Stimulated activated CD4-positive, alpha-beta T cell treated with anti-CD3 and anti-CD28 coated beads, TNF-alpha, amount 100 ng/mL, for 24 hours (primary cell): ENCODE measurements at regions not wholly inside any gene's neighbourhood (a gene's known extent, or its start where the extent isn't known, plus 50 kb on each side); places are given as distances from the start of the nearest gene placed in this dataset.
"Not testable (repeated sequence)": the region's sequence is repeated elsewhere in the genome, so short reads cannot be mapped to it uniquely, and the experiment has no call there.

Experiments used
- DNase-seq, 3 experiments: peaks; one replicate each; pipeline ENCODE4 v3.0.0-alpha.2; 2020; ENCODE audit warnings: low read depth in 3 of 3

DNA sequence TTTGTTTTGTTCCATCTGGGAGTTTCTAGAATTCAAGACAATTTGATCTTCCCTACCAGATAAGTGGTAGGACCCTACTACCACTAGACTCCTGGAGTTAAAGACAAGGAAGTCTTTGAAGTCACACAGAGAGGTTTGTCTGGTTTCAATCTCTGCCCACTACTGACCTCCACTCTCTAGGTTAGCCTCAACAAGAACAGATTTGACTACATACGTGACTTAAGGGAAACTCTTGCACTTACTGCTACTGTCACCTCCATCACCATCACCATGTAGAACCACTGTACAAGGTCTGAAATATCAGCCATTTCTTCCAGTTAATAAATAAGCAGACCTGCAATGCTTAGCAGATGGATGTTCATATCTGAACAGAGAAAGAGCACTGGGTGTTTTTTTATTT, 148.3 kb upstream of the ARHGEF26 start:
- DNase-seq: no peak

DNA sequence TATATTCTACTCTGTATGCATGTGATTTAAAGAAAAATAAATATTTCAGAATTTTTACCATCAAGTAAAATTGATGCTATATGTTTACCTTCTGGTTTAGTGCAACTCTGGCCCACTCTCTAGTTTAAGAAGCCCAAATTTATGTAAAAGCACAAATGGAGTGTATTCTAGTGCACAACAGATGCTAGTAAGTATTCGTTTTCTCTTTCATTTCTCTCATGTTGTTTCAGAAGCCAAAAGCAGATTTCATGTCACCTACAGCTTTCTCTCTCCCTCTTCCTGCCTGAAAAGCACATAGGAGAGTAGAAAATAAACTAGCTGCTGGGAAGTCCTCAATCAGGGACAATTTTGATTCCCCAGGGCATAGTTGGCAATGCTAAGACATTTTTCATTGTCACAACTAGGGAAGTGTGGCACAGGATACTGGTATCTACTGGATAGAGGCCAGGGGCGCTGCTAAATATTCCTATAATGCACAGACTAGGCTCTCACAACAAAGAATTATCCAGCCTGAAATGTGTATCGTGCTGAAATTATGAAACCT, 147.4 kb upstream of the ARHGEF26 start:
- DNase-seq: no peak

DNA sequence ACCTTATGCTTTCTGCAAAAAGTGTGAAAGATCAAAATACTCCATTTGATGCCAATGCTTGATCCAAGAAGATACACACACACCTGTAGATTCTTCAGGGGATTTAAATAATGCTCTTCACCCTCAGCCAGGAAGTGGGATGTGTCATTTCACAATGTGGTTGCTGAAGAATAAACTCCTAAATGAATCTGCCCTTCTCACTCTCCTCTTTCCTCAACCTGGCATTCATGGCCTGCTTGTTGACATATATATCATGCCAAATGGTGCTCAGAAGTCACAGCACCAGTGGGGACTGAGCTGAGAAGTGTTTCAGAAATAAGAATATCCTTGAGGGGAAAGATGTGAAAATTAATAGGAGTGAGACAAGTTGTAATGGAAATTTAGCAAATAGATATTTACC, 146.6 kb upstream of the ARHGEF26 start:
- no peak for DNase-seq

DNA sequence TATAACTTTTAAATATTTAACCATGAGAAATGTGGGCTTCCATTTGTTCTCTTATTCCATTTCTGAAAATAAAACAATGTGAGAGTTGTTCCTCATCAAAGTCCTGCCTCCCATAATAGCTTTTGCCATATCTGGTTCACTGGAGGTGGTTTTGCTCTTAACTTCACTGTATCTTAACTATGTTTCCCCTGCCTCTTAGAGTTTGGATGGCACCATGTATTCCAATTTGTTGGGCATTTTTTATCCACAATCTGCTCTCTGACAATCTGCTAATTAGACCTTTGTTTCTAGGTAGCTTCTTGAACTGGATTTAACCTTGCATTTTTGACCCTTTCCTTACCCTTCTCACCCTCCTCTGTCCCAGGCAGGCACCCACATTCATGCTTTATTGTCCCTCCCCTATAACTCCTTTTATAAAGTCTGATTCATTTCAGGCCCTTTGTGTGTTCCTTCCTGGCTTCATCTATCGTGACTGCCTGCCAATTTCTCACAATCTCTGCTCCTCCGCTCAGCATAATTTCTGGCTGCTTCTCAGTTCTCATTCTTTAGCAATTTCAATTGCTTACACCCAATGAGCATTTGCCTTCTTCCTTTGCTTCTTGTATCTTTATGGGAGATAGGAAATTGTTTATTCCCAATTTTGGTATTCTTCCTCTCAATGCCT, 144.2 kb upstream of the ARHGEF26 start:
- no peak for DNase-seq

DNA sequence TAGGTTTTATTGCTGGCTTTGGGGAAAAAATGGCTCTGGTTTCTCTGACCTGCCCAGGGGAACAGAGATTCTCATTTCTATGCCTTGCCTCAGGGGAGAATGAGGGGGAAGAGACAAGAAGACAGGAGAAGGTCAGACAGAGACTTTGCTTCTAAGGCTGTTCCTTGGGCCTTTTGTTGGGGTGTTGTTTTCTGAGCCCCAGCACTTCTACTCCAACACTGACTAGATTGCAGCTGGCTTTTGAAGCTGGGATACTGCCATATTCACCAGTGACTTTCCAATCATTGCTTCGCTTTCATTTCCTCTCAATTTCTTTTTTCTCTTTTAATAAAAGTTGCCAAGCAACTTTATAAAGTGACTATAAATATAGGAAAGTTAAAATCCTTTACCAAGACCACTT, 143.2 kb upstream of the ARHGEF26 start:
- DNase-seq: no peak

DNA sequence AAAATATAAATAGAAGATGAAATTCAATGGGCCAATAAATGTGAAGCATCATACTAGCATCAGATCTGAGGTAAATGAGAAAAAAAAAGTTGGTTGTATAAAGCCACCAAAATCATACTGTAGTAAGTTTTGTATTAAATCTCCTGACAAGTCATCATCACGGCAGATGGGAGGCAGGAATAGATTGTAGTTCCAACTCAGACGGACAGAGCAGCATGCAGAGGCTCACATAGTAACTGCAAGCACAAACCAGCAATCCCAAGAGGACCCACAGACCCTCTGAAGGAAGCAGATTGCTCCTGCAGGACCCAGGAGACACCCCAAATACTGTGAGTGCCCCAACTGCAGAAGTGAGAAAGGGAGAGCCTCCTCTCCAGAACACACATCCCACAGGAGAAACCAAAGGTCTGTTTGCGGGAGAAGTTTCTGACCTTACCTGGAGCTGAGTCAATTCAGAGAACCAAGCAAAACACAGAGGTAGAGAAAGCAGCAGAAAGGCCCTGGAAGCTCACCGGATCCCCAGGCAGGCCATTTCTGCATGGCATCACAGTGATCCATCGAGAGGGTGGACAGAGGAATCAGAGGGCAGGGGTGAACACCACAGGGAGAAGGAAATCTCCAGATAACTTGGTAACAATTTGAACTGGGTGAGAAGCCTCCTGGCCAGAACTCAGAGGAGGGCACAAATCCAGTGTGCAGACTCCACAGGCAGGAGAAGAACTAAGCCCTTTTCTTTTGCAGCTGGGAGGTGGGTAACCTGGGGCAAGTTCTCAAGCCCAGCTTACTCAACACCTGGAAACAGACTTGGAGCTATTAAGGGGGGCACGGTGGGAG, 141.6 kb upstream of the ARHGEF26 start:
- DNase-seq: no peak

DNA sequence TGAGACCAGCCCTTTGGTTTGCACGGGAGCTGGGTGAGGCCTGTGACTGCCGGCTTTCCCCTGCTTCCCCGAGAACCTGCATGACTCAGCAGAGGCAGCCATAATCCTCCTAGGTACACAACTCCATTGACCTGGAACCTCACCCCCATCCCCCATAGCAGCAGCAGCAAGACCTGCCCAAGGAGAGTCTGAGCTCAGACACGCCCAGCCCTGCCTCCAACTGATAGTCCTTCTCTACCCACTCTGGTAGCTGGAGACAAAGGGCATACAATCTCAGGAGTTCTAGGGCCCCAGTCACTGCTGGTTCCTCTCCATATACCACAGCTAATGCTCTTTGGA, 141.0 kb upstream of the ARHGEF26 start:
- DNase-seq: no peak

DNA sequence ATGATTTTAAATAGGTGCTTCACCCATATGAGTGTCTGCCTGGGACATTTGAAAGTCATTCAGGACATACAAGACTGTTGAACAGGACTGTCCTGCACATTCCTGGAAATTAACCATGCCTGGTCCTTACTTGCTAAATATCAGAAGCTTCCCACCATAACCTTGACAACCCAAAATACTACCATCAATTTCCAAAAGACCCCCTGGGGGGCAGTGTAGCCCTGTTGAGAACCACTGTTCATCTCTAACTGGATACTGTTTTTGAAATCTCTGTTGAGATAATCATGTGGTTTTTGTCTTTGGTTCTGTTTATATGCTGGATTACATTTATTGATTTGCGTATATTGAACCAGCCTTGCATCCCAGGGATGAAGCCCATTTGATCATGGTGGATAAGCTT, 123.8 kb upstream of the ARHGEF26 start:
- DNase-seq: not testable (repeated sequence)

DNA sequence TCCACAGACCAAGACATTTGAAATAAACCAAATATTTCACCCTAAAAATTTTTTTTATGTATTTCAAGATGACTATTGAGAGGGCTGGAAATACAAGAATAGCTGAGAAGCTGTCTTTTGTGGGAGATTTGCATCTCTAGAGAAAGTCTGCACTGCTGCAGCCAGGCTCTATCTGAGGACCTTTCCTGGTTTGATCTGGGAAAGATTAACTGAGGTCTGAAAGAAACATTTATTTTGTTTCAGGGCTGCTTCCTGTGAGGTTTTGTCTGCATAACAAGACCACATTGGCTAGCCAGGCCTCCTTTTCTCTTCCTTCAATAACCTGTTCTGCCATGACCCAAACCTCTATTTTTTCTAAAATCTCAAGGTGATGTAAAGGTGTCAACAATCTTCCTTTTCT, 117.5 kb upstream of the ARHGEF26 start:
- no peak for DNase-seq

DNA sequence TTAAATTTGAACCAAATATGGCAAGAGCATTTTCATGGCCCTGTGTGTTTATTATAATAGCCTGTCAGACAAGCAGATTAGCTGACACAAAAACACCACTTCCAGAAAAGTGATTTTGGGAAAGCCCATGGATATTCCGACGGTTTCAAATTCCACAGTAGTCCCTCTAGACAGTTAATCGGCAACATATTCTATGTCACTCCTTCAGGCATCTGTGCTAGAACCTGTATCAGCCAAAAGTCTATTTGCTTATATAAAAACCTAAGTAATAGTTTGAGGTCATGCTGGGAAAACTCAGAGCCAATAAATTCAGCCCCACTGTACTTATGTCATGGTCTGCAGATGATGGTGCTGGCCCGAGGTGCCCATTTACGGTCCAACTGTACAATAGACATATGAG, 110.2 kb upstream of the ARHGEF26 start:
- no peak for DNase-seq

DNA sequence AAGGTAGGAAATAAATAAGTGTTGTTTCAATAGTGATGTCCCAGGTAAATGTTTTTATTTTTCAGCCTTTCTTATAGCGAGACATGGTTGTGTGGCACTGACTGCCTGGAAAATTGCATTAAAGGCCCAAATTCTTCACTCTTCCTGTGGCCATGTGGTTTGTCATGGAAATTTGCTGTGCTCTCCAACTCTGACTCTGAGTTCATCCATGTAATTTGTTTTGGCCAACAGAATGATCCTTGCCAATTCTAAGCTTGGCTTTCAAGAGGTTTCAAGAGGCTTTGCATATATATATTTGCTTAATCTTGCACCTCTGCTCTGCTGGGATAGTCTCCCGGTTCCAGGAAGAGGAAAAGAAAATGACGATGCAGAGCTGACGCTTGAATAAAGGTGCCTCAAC, 107.5 kb upstream of the ARHGEF26 start:
- DNase-seq: no peak

DNA sequence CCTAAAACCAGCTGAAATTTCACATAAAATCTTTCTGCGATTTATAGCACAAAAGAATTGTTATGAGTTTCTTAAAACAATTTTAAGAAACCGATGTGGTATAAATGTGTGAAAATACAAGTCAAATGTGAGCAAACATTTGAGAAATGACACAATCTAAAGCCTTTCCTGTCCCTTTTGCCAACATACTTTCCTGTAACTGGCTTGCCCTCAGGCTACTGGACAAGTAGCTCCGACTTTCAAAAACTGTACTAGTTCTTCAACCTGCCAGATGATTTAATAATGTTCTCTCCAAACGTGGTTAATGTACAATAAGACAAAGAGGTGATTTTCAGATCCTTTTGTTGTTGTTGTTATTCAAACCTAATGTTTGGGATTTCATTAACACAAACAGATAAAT, 105.9 kb upstream of the ARHGEF26 start:
- DNase-seq: no peak

DNA sequence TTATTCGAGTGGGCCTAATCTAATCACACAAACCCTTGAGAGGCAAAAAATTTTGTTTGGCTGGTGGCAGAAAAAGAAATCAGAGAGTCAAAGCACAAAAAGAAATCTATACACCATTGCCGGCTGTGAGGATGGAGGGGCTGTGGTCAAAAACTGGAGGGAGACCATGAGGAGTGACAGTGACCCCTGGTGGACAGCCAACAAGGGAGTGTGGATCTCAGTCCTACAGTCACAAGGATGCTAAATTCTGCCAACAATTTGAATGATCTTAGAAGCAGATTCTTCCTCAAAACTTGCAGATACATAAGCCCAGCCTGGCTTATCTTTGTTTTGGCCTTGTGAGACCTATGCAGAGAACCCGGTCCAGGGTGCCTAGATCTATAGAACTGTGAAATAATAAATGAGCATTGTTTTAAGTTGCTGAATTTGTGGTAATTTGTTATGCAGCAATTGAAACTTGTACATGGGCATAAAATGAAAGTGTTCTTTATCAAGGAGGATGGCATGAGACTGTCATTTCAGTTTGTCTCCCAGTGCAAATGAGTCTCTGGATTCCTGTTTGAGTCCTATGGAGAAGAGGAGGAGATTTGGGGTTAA, 103.0 kb upstream of the ARHGEF26 start:
- DNase-seq: peak in 2 of 3 experiments; percentile 3 to 14

DNA sequence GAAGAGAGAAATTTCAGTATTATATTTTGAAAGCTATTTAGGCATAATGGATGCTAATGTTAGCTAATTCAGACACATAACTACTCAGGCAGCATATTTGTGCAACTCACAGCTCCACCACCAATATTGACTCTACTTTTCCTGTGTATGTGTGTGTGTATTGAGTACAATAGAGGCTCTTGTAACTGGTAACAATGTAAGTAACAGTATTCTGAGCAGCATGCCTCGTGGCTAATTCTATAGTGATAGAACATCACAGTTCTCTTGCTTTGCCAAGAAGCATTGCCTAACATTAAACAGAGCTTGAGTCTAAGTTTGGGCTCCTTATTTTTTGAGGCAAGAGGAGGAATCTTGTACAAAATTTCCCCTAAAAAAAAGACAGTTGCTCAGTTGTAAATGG, 98.6 kb upstream of the ARHGEF26 start:
- DNase-seq: no peak

DNA sequence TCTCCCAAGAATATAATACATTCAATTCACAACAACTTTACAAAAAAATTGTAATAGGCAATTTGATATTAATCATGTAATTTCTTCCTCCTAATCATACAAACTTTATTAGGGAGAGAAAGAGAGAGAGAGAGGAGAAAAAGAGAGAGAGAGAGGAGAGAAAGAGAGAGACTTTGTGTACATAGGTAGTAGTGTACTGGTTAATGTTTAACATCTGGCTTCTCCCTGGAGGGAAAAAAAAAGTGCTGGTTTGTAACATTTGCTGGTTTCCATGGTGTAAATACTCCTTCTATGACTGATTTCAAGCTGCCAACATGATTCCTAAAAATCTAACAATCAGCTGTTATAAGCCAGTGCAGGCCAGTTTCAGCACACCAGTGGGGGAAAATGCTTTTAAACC, 98.0 kb upstream of the ARHGEF26 start:
- no peak for DNase-seq

DNA sequence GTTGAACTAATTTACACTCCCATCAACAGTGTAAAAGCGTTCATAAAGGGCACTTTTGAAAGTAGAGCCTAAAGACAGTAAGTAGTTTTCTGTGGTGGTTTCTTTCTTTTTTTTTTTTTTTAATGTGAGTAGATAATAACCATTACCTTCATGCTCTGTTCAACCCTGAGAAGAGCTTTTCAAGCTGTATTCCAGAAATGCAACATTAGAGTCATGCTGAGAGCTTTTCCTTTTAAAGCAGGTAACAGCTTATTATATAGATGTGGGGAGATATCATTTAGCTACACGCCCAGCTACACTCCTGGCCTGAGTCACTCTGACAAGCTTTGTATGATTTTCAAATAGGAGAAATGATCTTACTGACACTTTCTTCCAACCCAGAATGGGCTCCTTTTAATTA, 96.2 kb upstream of the ARHGEF26 start:
- DNase-seq: no peak

DNA sequence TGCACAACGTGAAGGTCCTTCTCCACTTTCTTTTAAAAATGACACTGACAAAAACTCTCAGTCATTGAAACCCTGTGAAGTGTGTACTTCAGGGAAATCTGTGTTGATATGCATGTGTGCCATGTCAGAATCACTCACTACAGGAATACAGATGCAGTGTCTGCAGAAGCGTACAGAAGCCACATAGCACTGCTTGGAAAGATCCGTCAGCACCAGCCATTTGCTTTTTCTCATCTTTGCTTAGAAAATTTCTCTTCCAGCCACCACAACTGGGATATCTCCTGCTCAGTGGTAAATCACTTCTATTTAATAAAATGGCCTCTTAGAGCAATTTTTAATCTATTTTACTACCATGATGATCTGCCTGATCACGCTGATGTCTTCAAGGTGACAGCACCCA, 91.3 kb upstream of the ARHGEF26 start:
- DNase-seq: no peak

DNA sequence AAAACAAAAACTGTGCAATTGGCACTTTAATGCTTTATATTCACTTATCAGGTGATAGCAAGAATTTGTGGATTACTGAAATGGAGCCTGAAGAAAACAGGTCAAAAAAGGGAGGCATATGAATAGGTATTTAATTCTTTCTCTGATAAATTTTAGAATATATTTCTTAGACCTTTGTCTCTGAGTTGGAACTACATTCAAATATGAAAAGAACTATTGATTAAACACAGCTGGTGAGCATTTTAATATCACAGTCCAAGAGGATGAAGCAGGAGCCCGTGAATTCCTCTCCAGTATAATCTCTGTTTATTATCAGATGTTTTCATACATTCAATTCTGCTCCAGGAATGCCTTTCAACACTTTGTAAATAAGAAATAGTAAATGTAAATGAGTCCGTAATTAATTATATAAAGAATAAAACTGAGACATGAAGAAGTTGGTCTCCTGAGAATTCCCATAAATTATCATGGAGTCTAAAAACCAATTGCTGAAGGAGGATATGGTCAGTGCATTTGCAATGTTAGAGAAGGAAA, 86.3 kb upstream of the ARHGEF26 start:
- no peak for DNase-seq

DNA sequence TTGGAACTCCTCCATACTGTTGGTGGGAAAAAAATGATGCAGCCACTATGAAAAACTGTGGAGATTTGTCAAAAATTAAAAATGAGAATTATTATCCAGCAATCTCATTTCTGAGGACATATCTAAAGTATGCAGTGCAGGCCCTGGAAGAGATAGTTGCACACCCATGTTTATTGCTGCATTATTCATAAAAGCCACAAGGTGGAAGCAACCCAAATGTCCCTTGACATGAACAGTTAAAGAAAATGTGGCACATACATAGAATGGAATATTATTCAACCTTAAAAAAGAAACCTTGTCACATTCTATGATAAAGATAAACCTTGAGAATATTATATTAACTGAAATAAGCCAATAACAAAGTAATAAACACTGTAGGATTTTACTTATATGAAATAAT, 80.9 kb upstream of the ARHGEF26 start:
- no peak for DNase-seq

DNA sequence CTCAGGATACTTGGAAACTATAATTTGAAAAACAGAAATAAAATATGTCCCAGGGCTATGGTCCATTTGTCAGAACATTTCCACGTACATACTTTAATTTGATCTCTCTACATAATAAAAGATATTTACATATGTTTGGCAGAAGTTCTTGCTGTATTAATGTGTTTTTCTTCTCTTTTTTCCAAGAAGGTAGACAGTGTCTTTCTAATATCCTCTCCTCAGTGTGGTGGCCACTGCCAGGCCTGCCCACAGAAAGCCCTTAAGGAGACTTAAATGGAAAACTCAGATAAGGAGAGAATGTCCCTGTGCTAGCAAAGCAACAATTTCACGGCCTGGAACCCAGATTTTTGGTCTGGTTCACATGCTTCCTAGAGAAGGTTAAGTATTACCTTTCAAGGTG, 76.5 kb upstream of the ARHGEF26 start:
- no peak for DNase-seq

DNA sequence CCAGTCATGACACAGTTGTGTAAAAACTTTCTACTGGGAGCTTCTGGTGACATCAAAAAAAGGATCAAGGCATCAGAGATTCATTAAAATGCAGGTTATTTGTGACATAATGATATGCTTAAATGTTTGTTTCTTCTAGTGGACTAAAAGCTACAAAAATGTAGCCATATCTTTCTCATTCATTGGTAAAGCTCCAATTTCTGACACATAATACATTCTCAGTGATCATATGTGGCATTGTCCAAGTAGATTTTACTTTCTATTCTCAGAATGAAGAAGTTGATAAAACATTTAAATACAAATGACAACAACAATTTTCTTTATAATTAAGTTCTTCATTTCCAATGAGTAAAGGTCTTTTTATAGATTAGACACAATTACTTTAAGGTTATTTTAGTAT, 71.0 kb upstream of the ARHGEF26 start:
- DNase-seq: no peak

DNA sequence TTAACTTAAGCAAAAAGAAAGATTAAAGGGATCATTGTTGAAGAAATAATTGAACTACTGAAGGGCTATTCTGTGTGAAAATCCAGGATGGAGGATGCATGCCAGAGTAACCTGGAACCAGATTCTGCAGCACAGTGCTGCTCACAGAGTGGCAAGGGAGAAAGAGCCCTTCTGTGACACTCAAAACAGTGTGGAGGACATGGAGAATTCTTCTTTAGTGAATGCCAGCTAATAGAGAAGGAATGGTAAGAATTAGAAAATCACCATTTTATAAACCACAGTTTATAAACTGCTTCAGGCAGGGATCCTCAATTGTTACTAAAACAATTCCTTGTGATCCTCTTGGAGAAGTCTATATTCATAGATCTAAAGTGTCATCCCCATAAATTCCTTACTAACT, 70.4 kb upstream of the ARHGEF26 start:
- DNase-seq: no peak

DNA sequence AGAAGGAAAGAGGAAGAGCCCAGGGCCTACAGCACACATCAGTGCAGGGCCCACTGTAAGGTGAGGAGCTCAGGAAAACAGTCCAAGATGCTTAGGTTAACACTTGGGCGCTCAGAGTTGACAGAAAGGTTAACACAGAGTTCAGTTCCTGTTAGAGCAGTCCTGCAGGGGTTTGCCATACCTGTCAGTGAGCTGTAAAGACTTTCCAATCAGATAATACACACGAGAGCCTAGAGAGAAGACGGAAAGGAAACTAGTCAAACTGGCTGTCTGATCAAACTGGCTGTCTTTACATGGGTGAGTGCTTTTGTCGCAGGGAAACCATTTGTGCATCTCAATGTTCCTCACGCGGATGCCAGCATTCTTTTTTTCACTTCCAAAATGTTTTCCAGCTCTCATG, 61.4 kb upstream of the ARHGEF26 start:
- DNase-seq: no peak
